H9 (cell line): ENCODE measurements at regions not wholly inside any gene's neighbourhood (a gene's known extent, or its start where the extent isn't known, plus 50 kb on each side); places are given as distances from the start of the nearest gene placed in this dataset.
A peak's percentile ranks its signal among the peaks of the same experiment; 100 is the strongest.

Experiments
- DNase-seq: peaks from one replicate; pipeline ENCODE4 v3.0.0-alpha.2; 2017
- H2AFZ ChIP-seq: one replicate; pipeline ENCODE4 v1.6.1; 2013; ENCODE audit warnings: mild to moderate bottlenecking, low read length, control low read depth, moderate library complexity
- H2AK5ac ChIP-seq: 2 replicates; pipeline ENCODE4 v1.6.1; 2013; ENCODE audit warnings: low read length, control low read depth, mixed read lengths; ENCODE audit not compliant: insufficient read length
- H2BK120ac ChIP-seq: one replicate; pipeline ENCODE4 v1.6.1; 2013; ENCODE audit warnings: low read depth, mild to moderate bottlenecking, low read length, control low read depth, inconsistent platforms; ENCODE audit not compliant: poor library complexity, severe bottlenecking
- H2BK12ac ChIP-seq: 2 replicates; pipeline ENCODE4 v1.6.1; 2013; ENCODE audit warnings: low read length, control low read depth, mixed read lengths, low read depth; ENCODE audit not compliant: insufficient read length
- H2BK15ac ChIP-seq: 2 replicates; pipeline ENCODE4 v1.6.1; 2013; ENCODE audit warnings: low read depth, low read length, control low read depth
- H2BK20ac ChIP-seq: one replicate; pipeline ENCODE4 v1.6.1; 2013; ENCODE audit warnings: low read depth, mild to moderate bottlenecking, low read length, control low read depth, inconsistent platforms; ENCODE audit not compliant: poor library complexity, severe bottlenecking
- H2BK5ac ChIP-seq: 2 replicates; pipeline ENCODE4 v1.6.1; 2013; ENCODE audit warnings: low read length, control low read depth, mixed read lengths; ENCODE audit not compliant: insufficient read length
- H3K14ac ChIP-seq: 2 replicates; pipeline ENCODE4 v1.6.1; 2013; ENCODE audit warnings: low read length, control low read depth; ENCODE audit not compliant: insufficient read depth
- H3K18ac ChIP-seq: 2 replicates; pipeline ENCODE4 v1.6.1; 2013; ENCODE audit warnings: low read depth, mild to moderate bottlenecking, mixed read lengths, low read length, control low read depth; ENCODE audit not compliant: insufficient read length
- H3K23ac ChIP-seq: 2 replicates; pipeline ENCODE4 v1.6.1; 2013; ENCODE audit warnings: low read length, control low read depth, mixed read lengths, low read depth; ENCODE audit not compliant: insufficient read length
- H3K23me2 ChIP-seq: 2 replicates; pipeline ENCODE4 v1.6.1; 2013; ENCODE audit warnings: low read depth, mild to moderate bottlenecking, mixed read lengths, low read length, control low read depth; ENCODE audit not compliant: insufficient read length, poor library complexity, severe bottlenecking
- H3K27ac ChIP-seq: 2 replicates; pipeline ENCODE4 v1.5.1; 2013; ENCODE audit warnings: low read length, control low read depth, mixed read lengths, low read depth; ENCODE audit not compliant: insufficient read length
- H3K27me3 ChIP-seq: 2 replicates; pipeline ENCODE4 v1.6.1; 2013; ENCODE audit warnings: low read length, control low read depth, inconsistent platforms; ENCODE audit not compliant: insufficient read depth
- H3K4ac ChIP-seq: 2 replicates; pipeline ENCODE4 v1.6.1; 2013; ENCODE audit warnings: low read depth, mild to moderate bottlenecking, control low read depth, inconsistent platforms, low read length, moderate library complexity
- H3K4me1 ChIP-seq: 2 replicates; pipeline ENCODE4 v1.6.1; 2013; ENCODE audit warnings: low read length, control low read depth, inconsistent platforms; ENCODE audit not compliant: insufficient read depth
- H3K4me2 ChIP-seq: 2 replicates; pipeline ENCODE4 v1.6.1; 2013; ENCODE audit warnings: low read length, control low read depth, mixed read lengths; ENCODE audit not compliant: insufficient read length, insufficient read depth
- H3K56ac ChIP-seq: 2 replicates; pipeline ENCODE4 v1.6.1; 2013; ENCODE audit warnings: low read depth, mild to moderate bottlenecking, mixed read lengths, low read length, control low read depth; ENCODE audit not compliant: insufficient read length
- H3K79me1 ChIP-seq: 2 replicates; pipeline ENCODE4 v1.6.1; 2013; ENCODE audit warnings: low read depth, mild to moderate bottlenecking, moderate library complexity, low read length, control low read depth, inconsistent platforms; ENCODE audit not compliant: insufficient read depth, poor library complexity, severe bottlenecking
- H3K79me2 ChIP-seq: 2 replicates; pipeline ENCODE4 v1.6.1; 2013; ENCODE audit warnings: low read length, control low read depth, inconsistent platforms; ENCODE audit not compliant: insufficient read depth
- H3K9ac ChIP-seq: 2 replicates; pipeline ENCODE4 v1.6.1; 2013; ENCODE audit warnings: low read length, control low read depth, mixed read lengths; ENCODE audit not compliant: insufficient read length; ENCODE audit errors: extremely low read depth
- H3K9me3 ChIP-seq: one replicate; pipeline ENCODE4 v1.6.1; 2013; ENCODE audit warnings: low read depth, low read length, inconsistent platforms; ENCODE audit not compliant: control insufficient read depth
- H3T11ph ChIP-seq: one replicate; pipeline ENCODE4 v1.6.1; 2013; ENCODE audit warnings: mild to moderate bottlenecking, low read length, control low read depth, inconsistent platforms
- H4K20me1 ChIP-seq: one replicate; pipeline ENCODE4 v1.6.1; 2013; ENCODE audit not compliant: control insufficient read depth, insufficient read length, insufficient read depth
- H4K5ac ChIP-seq: 2 replicates; pipeline ENCODE4 v1.6.1; 2013; ENCODE audit warnings: low read depth, mild to moderate bottlenecking, mixed read lengths, low read length, control low read depth; ENCODE audit not compliant: insufficient read length
- H4K8ac ChIP-seq: replicated peaks from 2 replicates; pipeline ENCODE4 v1.6.1; 2013; ENCODE audit warnings: low read length, control low read depth, mixed read lengths, low read depth; ENCODE audit not compliant: insufficient read length
- H4K91ac ChIP-seq: 2 replicates; pipeline ENCODE4 v1.6.1; 2013; ENCODE audit warnings: low read depth, mild to moderate bottlenecking, moderate library complexity, mixed read lengths, low read length, control low read depth; ENCODE audit not compliant: insufficient read length
- H3K27ac Mint-ChIP-seq, 3 experiments: 2 replicates in 2 of 3; 3 replicates in 1 of 3; pipeline ENCODE4 v1.8.0; 2020 to 2021; ENCODE audit warnings: mixed read lengths in 3 of 3, mild to moderate bottlenecking in 1 of 3, moderate library complexity in 1 of 3
- H3K27me3 Mint-ChIP-seq: 2 replicates; pipeline ENCODE4 v1.8.0; 2021; ENCODE audit warnings: low read depth, mild to moderate bottlenecking, moderate library complexity, mixed read lengths
- H3K36me3 Mint-ChIP-seq, 3 experiments: 2 replicates in 2 of 3; 3 replicates in 1 of 3; pipeline ENCODE4 v1.8.0; 2020 to 2021; ENCODE audit warnings: low read depth in 3 of 3, mixed read lengths in 3 of 3; ENCODE audit not compliant: insufficient read depth in 1 of 3
- H3K4me1 Mint-ChIP-seq, 2 experiments: 2 replicates each; pipeline ENCODE4 v1.8.0; 2020; ENCODE audit warnings: mixed read lengths in 2 of 2
- H3K4me3 Mint-ChIP-seq, 2 experiments: 2 replicates in 1 of 2; 3 replicates in 1 of 2; pipeline ENCODE4 v1.8.0; 2020 to 2021; ENCODE audit warnings: mild to moderate bottlenecking in 2 of 2, mixed read lengths in 2 of 2, moderate library complexity in 1 of 2
- H3K9me3 Mint-ChIP-seq, 2 experiments: 2 replicates in 1 of 2; 3 replicates in 1 of 2; pipeline ENCODE4 v1.8.0; 2020; ENCODE audit warnings: mild to moderate bottlenecking in 2 of 2, mixed read lengths in 2 of 2, moderate library complexity in 1 of 2
- CTCF ChIP-seq: fragments of 200-600 bp; sonication (generic); conservative IDR thresholded peaks from 3 replicates; pipeline ENCODE4 v1.8.0; 2021; ENCODE audit warnings: antibody characterized with exemption, mild to moderate bottlenecking
- WGBS: extraction: QIAGEN DNeasy Blood & Tissue Kit; methylation state at CpG from one replicate; pipeline ENCODE4 v1.1.7; 2013; ENCODE audit warnings: missing lambda C conversion rate, low lambda C conversion rate, mixed read lengths; ENCODE audit not compliant: insufficient read length; ENCODE audit errors: extremely low coverage; 5-methylcytosine and 5-hydroxymethylcytosine counted together

DNA sequence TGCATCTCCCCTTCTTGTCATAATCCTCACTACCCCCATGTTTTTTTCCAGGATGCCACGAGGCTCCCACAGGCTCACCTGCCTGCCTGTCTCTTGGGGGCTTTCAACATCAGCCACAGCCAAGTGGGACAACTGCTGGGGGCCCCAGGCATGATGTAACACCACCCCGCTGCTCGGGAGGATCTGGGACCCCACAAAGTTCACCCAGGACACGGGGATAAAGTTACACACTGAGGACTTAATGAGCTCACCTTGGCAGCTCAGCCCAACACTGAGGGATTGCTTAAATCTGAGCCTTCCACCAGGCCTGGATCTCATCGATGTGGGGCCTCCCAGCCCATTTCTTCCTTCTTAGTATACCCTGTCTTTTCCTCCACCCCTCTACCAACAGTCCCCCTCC is 56.4 kb upstream of the NNAT start:
- no peak overlapping the region for H3K18ac ChIP-seq
- no peak overlapping the region for H2BK15ac ChIP-seq
- H3K23me2 ChIP-seq: no peaks in the 10 kb centered on the region
- H3K27me3 ChIP-seq: no peaks in the 10 kb centered on the region
- no peak overlapping the region for H4K5ac ChIP-seq
- no peaks in the 10 kb centered on the region for H4K20me1 ChIP-seq
- no peak overlapping the region for H2BK12ac ChIP-seq
- no peaks in the 10 kb centered on the region for H3K36me3 Mint-ChIP-seq
- no peak overlapping the region for H3K27ac ChIP-seq
- H3K9me3 Mint-ChIP-seq: no peaks in the 10 kb centered on the region
- H3T11ph ChIP-seq: no peak overlapping the region
- no peak for TF ChIP-seq CTCF
- no peaks in the 10 kb centered on the region for H3K79me1 ChIP-seq
- H3K4me3 Mint-ChIP-seq: no peak overlapping the region; a peak in 1 of 5 replicates
- no peak overlapping the region for H4K91ac ChIP-seq
- no peak overlapping the region for H3K56ac ChIP-seq
- peak overlapping the region in 1 of 3 experiments; percentile 59; a peak in 2 of 7 replicates for H3K27ac Mint-ChIP-seq
- no peaks in the 10 kb centered on the region for H3K79me2 ChIP-seq
- H2AFZ ChIP-seq: no peak overlapping the region
- no peak overlapping the region for H3K4ac ChIP-seq
- H3K4me1 ChIP-seq: no peaks in the 10 kb centered on the region
- no peak overlapping the region for H2BK20ac ChIP-seq
- H4K8ac ChIP-seq: no peak overlapping the region
- DNase-seq: no peak
- no peaks in the 10 kb centered on the region for H3K9me3 ChIP-seq
- no peak overlapping the region for H2BK5ac ChIP-seq
- H3K9ac ChIP-seq: no peak overlapping the region
- no peak overlapping the region for H3K23ac ChIP-seq
- H2BK120ac ChIP-seq: no peak overlapping the region
- H3K14ac ChIP-seq: no peak overlapping the region; the same call in 1 of the 2 replicates
- WGBS: no CpG with 5 or more reads among the region's 5 CpGs
- peaks cover 0 to 11% of the 10 kb centered on the region in 2 experiments; a peak in 3 of 4 replicates for H3K4me1 Mint-ChIP-seq
- H2AK5ac ChIP-seq: no peak overlapping the region
- H3K4me2 ChIP-seq: no peak overlapping the region
- peaks cover 10% of the 10 kb centered on the region for H3K27me3 Mint-ChIP-seq
